GM18520 (cell line): ENCODE measurements at regions not wholly inside any gene's neighbourhood (a gene's known extent, or its start where the extent isn't known, plus 50 kb on each side); places are given as distances from the start of the nearest gene placed in this dataset.

ENCODE experiments used
- ATAC-seq: cut with Tn5 transposase; IDR thresholded peaks from one replicate; pipeline ENCODE4 v1.9.1; 2021; ENCODE audit not compliant: unreplicated experiment

DNA sequence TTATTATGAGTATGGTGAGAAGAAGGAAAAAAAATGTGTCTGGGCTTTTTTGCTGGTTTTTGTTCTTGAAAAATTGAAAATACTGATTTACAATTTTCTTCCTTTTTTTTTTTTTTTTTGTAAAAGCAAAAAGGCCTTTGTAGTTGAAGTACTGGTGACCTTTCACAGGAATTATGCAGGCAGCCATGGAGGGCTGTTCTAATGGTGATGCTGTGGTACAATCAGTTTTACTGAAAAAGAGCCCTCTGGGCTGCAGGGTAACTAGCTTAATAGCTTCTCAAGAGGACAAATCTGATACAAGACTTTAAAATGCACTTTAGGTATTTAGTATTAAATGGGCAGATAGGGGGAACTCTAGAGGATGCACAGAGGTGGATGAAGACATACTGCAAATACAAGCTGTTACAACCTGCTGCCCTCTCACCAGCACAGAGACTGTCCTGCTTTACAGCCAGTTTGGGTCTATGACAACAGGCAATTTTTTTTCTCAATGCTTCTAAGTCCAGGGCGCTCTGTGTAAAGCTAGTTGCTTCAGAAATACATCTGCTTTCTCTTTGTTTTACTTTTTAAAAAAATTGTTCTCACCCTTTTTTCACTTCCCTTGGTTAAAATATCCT is 61.6 kb upstream of the HS3ST5 start:
- ATAC-seq, result no peak

DNA sequence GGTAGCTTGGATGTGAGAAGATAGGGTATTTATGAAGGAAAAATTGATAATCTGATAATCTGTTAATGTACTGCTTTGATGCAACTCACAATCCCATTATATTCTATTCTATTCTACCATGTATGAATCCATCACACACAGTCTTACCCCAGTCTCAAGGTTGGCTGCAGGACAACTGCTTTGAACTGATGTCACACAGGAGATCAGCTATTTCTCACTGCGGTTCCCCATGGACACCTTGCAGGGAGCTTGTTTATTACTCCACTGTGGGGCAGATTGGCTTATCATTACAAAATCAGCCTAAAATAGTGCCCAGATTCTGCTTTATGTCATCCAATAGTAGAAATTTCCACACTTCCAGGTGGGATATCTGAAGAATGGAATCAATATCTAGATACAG is 61.0 kb upstream of the HS3ST5 start:
- no peak for ATAC-seq

- no peak for ATAC-seq
Observed at GRCh38 chr6:114398481-114398880, 55.7 kb upstream of the HS3ST5 start.
